Karpas-422 (cell line): ENCODE measurements at regions not wholly inside any gene's neighbourhood (a gene's known extent, or its start where the extent isn't known, plus 50 kb on each side); places are given as distances from the start of the nearest gene placed in this dataset.

Experiments
- DNase-seq: peaks from one replicate; pipeline ENCODE4 v3.0.0-alpha.2; 2015
- H2AFZ ChIP-seq: fragments of 200-600 bp; sonication (generic); 2 replicates; pipeline ENCODE4 v1.6.1; 2014; ENCODE audit warnings: antibody characterized with exemption, low read length, mixed read lengths
- H3K27ac ChIP-seq: fragments of 200-600 bp; sonication (generic); 2 replicates; pipeline ENCODE4 v1.5.1; 2014; ENCODE audit warnings: mild to moderate bottlenecking, low read length, moderate library complexity
- H3K27me3 ChIP-seq: fragments of 200-600 bp; sonication (generic); 2 replicates; pipeline ENCODE4 v1.6.1; 2014; ENCODE audit warnings: low read length, mixed read lengths
- H3K36me3 ChIP-seq: fragments of 200-600 bp; sonication (generic); 2 replicates; pipeline ENCODE4 v1.6.1; 2014; ENCODE audit warnings: low read length, mixed read lengths; ENCODE audit not compliant: insufficient read depth
- H3K4me1 ChIP-seq: fragments of 200-600 bp; sonication (generic); 2 replicates; pipeline ENCODE4 v1.6.1; 2014; ENCODE audit warnings: mild to moderate bottlenecking, low read length, mixed read lengths
- H3K4me2 ChIP-seq: fragments of 200-600 bp; sonication (generic); 2 replicates; pipeline ENCODE4 v1.6.1; 2014; ENCODE audit warnings: low read length, low read depth, mild to moderate bottlenecking; ENCODE audit not compliant: poor library complexity, severe bottlenecking
- H3K4me3 ChIP-seq: fragments of 200-600 bp; sonication (generic); 2 replicates; pipeline ENCODE4 v1.5.1; 2014; ENCODE audit warnings: mild to moderate bottlenecking, antibody characterized with exemption, low read length, mixed read lengths
- H3K79me2 ChIP-seq: fragments of 200-600 bp; sonication (generic); 2 replicates; pipeline ENCODE4 v1.6.1; 2014; ENCODE audit warnings: mild to moderate bottlenecking, low read length, mixed read lengths
- H3K9ac ChIP-seq: fragments of 200-600 bp; sonication (generic); 2 replicates; pipeline ENCODE4 v1.6.0; 2014; ENCODE audit warnings: low read length
- H3K9me2 ChIP-seq: fragments of 200-600 bp; sonication (generic), shearing (Covaris generic); replicated peaks from 2 replicates; pipeline ENCODE4 v1.6.0; 2014; ENCODE audit warnings: mild to moderate bottlenecking, low read length, moderate library complexity; ENCODE audit not compliant: insufficient read depth
- H3K9me3 ChIP-seq: fragments of 300-700, 200-600 bp; sonication (generic); 2 replicates; pipeline ENCODE4 v1.6.1; 2014; ENCODE audit warnings: low read length, mixed read lengths
- H4K20me1 ChIP-seq: fragments of 200-600 bp; sonication (generic); 2 replicates; pipeline ENCODE4 v1.6.1; 2014; ENCODE audit warnings: mild to moderate bottlenecking, antibody characterized with exemption, low read length, low read depth; ENCODE audit not compliant: insufficient read depth

- Histone ChIP-seq H3K36me3 (no peaks in the 10 kb centered on the region), H3K9me2 (no peaks in the 10 kb centered on the region), H3K9ac (no peak overlapping the region), H3K27me3 (no peaks in the 10 kb centered on the region), H3K9me3 (no peaks in the 10 kb centered on the region), H2AFZ (no peak overlapping the region), H3K27ac (no peak overlapping the region), H4K20me1 (no peaks in the 10 kb centered on the region), H3K79me2 (no peaks in the 10 kb centered on the region), H3K4me3 (no peak overlapping the region), H3K4me2 (no peak overlapping the region), H3K4me1 (no peaks in the 10 kb centered on the region)
- no peak for DNase-seq
Measured at GRCh38 chr13:109548374-109548773, 238.0 kb downstream of the IRS2 start.

GRCh38 chr13:109547942-109548341 is 238.4 kb downstream of the IRS2 start:
- Histone ChIP-seq H3K4me1 (no peaks in the 10 kb centered on the region), H3K27ac (no peak overlapping the region), H4K20me1 (no peaks in the 10 kb centered on the region), H3K27me3 (no peaks in the 10 kb centered on the region), H3K9me2 (no peaks in the 10 kb centered on the region), H3K9ac (no peak overlapping the region), H3K4me3 (no peak overlapping the region), H3K79me2 (no peaks in the 10 kb centered on the region), H3K4me2 (no peak overlapping the region), H3K36me3 (no peaks in the 10 kb centered on the region), H3K9me3 (no peaks in the 10 kb centered on the region), H2AFZ (no peak overlapping the region)
- no peak for DNase-seq

- no peaks in the 10 kb centered on the region for H4K20me1 ChIP-seq
- DNase-seq: no peak
- no peaks in the 10 kb centered on the region for H3K27me3 ChIP-seq
- no peak overlapping the region for H3K9ac ChIP-seq
- no peaks in the 10 kb centered on the region for H3K79me2 ChIP-seq
- H2AFZ ChIP-seq: no peak overlapping the region
- no peaks in the 10 kb centered on the region for H3K4me1 ChIP-seq
- no peak overlapping the region for H3K4me2 ChIP-seq
- H3K9me2 ChIP-seq: no peaks in the 10 kb centered on the region
- H3K27ac ChIP-seq: no peak overlapping the region
- no peaks in the 10 kb centered on the region for H3K36me3 ChIP-seq
- no peak overlapping the region for H3K4me3 ChIP-seq
- H3K9me3 ChIP-seq: no peaks in the 10 kb centered on the region
Measured at GRCh38 chr13:109545931-109546330, 240.5 kb downstream of the IRS2 start.

GRCh38 chr13:109541081-109541480 is 245.3 kb downstream of the IRS2 start:
- Histone ChIP-seq H3K36me3 (no peaks in the 10 kb centered on the region), H2AFZ (no peak overlapping the region), H3K9ac (no peak overlapping the region), H4K20me1 (no peaks in the 10 kb centered on the region), H3K9me2 (no peaks in the 10 kb centered on the region), H3K4me3 (no peak overlapping the region), H3K79me2 (no peaks in the 10 kb centered on the region), H3K9me3 (no peaks in the 10 kb centered on the region), H3K27ac (no peak overlapping the region), H3K4me1 (no peaks in the 10 kb centered on the region), H3K4me2 (no peak overlapping the region), H3K27me3 (no peaks in the 10 kb centered on the region)
- DNase-seq: no peak

GRCh38 chr13:109537584-109537983 is 248.8 kb downstream of the IRS2 start:
- Histone ChIP-seq H3K9me3 (no peaks in the 10 kb centered on the region), H3K4me1 (no peaks in the 10 kb centered on the region), H3K36me3 (no peaks in the 10 kb centered on the region)

GRCh38 chr13:109533350-109533749 is 253.0 kb downstream of the IRS2 start:
- no peaks in the 10 kb centered on the region for H4K20me1 ChIP-seq
- no peak overlapping the region for H3K27ac ChIP-seq
- DNase-seq: no peak
- H3K27me3 ChIP-seq: no peaks in the 10 kb centered on the region
- H3K4me3 ChIP-seq: no peak overlapping the region
- no peak overlapping the region for H3K9ac ChIP-seq
- H3K9me2 ChIP-seq: no peaks in the 10 kb centered on the region
- no peak overlapping the region for H2AFZ ChIP-seq
- no peaks in the 10 kb centered on the region for H3K9me3 ChIP-seq
- H3K4me1 ChIP-seq: no peaks in the 10 kb centered on the region
- H3K36me3 ChIP-seq: no peaks in the 10 kb centered on the region
- H3K4me2 ChIP-seq: no peak overlapping the region
- H3K79me2 ChIP-seq: no peaks in the 10 kb centered on the region

More at GRCh38 chr13:109537584-109537983, 248.8 kb downstream of the IRS2 start:
- no peak overlapping the region for H3K4me2 ChIP-seq
- H2AFZ ChIP-seq: no peak overlapping the region
- H3K79me2 ChIP-seq: no peaks in the 10 kb centered on the region
- no peak for DNase-seq
- H3K4me3 ChIP-seq: no peak overlapping the region
- no peaks in the 10 kb centered on the region for H4K20me1 ChIP-seq
- H3K27me3 ChIP-seq: no peaks in the 10 kb centered on the region
- H3K9me2 ChIP-seq: no peaks in the 10 kb centered on the region
- no peak overlapping the region for H3K27ac ChIP-seq
- H3K9ac ChIP-seq: no peak overlapping the region

GRCh38 chr13:109529964-109530363 is 256.4 kb downstream of the IRS2 start:
- no peaks in the 10 kb centered on the region for H3K27me3 ChIP-seq
- H3K36me3 ChIP-seq: no peaks in the 10 kb centered on the region
- H3K9ac ChIP-seq: no peak overlapping the region
- H3K4me3 ChIP-seq: no peak overlapping the region
- H3K4me1 ChIP-seq: no peaks in the 10 kb centered on the region
- no peak for DNase-seq
- no peak overlapping the region for H2AFZ ChIP-seq
- H3K79me2 ChIP-seq: no peaks in the 10 kb centered on the region
- H3K9me2 ChIP-seq: no peaks in the 10 kb centered on the region
- H4K20me1 ChIP-seq: no peaks in the 10 kb centered on the region
- H3K4me2 ChIP-seq: no peak overlapping the region
- no peak overlapping the region for H3K27ac ChIP-seq
- no peaks in the 10 kb centered on the region for H3K9me3 ChIP-seq

- Histone ChIP-seq H3K9me2 (no peaks in the 10 kb centered on the region), H3K36me3 (no peaks in the 10 kb centered on the region), H3K79me2 (no peaks in the 10 kb centered on the region), H2AFZ (no peak overlapping the region), H3K27me3 (no peaks in the 10 kb centered on the region), H3K9me3 (no peaks in the 10 kb centered on the region), H3K4me2 (no peak overlapping the region), H3K4me3 (no peak overlapping the region), H3K27ac (no peak overlapping the region), H4K20me1 (no peaks in the 10 kb centered on the region), H3K9ac (no peak overlapping the region), H3K4me1 (no peaks in the 10 kb centered on the region)
- DNase-seq: no peak
Measured at GRCh38 chr13:109521719-109522118, 264.7 kb downstream of the IRS2 start.

- Histone ChIP-seq H4K20me1 (no peaks in the 10 kb centered on the region), H3K4me1 (no peaks in the 10 kb centered on the region), H3K27ac (no peak overlapping the region)
Measured at GRCh38 chr13:109517517-109517916, 268.9 kb downstream of the IRS2 start.

More at GRCh38 chr13:109517517-109517916, 268.9 kb downstream of the IRS2 start:
- Histone ChIP-seq H3K4me2 (no peak overlapping the region), H3K27me3 (no peaks in the 10 kb centered on the region), H3K36me3 (no peaks in the 10 kb centered on the region), H3K4me3 (no peak overlapping the region), H2AFZ (no peak overlapping the region), H3K9me2 (no peaks in the 10 kb centered on the region), H3K9ac (no peak overlapping the region), H3K79me2 (no peaks in the 10 kb centered on the region), H3K9me3 (no peaks in the 10 kb centered on the region)
- DNase-seq: no peak
